ENCODE measurements at regions not wholly inside any gene's neighbourhood (a gene's known extent, or its start where the extent isn't known, plus 50 kb on each side); places are given as distances from the start of the nearest gene placed in this dataset.
"Not testable (repeated sequence)": the region's sequence is repeated elsewhere in the genome, so short reads cannot be mapped to it uniquely, and the experiment has no call there.

- peak; percentile 54 to 72 for DNase-seq
Observed at GRCh38 chr20:16801919-16802651, 53.9 kb downstream of the OTOR start.

GRCh38 chr20:16802652-16802935 is 54.4 kb downstream of the OTOR start:
- no peak for DNase-seq

- peak; percentile 28 to 52 for DNase-seq
Observed at GRCh38 chr20:16803965-16804792, 56.0 kb downstream of the OTOR start.

- no peak for DNase-seq
Observed at GRCh38 chr20:16804793-16805187, 56.6 kb downstream of the OTOR start.

GRCh38 chr20:16806061-16806460 is 57.9 kb downstream of the OTOR start:
- no peak for DNase-seq

GRCh38 chr20:16806886-16807285 is 58.7 kb downstream of the OTOR start:
- DNase-seq, result no peak

GRCh38 chr20:16808796-16809195 is 60.6 kb downstream of the OTOR start:
- no peak for DNase-seq

- DNase-seq, result no peak
Observed at GRCh38 chr20:16810216-16810615, 62.1 kb downstream of the OTOR start.

GRCh38 chr20:16816192-16816591 is 68.0 kb downstream of the OTOR start:
- no peak for DNase-seq

- DNase-seq, result no peak
Observed at GRCh38 chr20:16819483-16819882, 71.3 kb downstream of the OTOR start.

GRCh38 chr20:16821211-16822089 is 73.3 kb downstream of the OTOR start:
- peak; percentile 58 to 61 for DNase-seq

- DNase-seq, result no peak
Observed at GRCh38 chr20:16824664-16825063, 76.5 kb downstream of the OTOR start.

GRCh38 chr20:16828666-16829305 is 80.6 kb downstream of the OTOR start:
- DNase-seq, result no peak

GRCh38 chr20:16835690-16836089 is 87.5 kb downstream of the OTOR start:
- not testable (repeated sequence) for DNase-seq

GRCh38 chr20:16842486-16843120 is 94.4 kb downstream of the OTOR start:
- DNase-seq, result no peak

GRCh38 chr20:16844406-16844805 is 96.2 kb downstream of the OTOR start:
- DNase-seq, result no peak

GRCh38 chr20:16846006-16846405 is 97.8 kb downstream of the OTOR start:
- DNase-seq, result no peak

- no peak for DNase-seq
Observed at GRCh38 chr20:16848061-16848460, 99.9 kb downstream of the OTOR start.

- DNase-seq, result no peak
Observed at GRCh38 chr20:16848526-16848925, 100.4 kb downstream of the OTOR start.

- no peak for DNase-seq
Observed at GRCh38 chr20:16860914-16861313, 112.8 kb downstream of the OTOR start.

- no peak for DNase-seq
Observed at GRCh38 chr20:16861708-16862107, 113.5 kb downstream of the OTOR start.

GRCh38 chr20:16863303-16863702 is 115.1 kb downstream of the OTOR start:
- DNase-seq, result no peak
